ENCODE measurements at regions not wholly inside any gene's neighbourhood (a gene's known extent, or its start where the extent isn't known, plus 50 kb on each side); places are given as distances from the start of the nearest gene placed in this dataset.

DNA sequence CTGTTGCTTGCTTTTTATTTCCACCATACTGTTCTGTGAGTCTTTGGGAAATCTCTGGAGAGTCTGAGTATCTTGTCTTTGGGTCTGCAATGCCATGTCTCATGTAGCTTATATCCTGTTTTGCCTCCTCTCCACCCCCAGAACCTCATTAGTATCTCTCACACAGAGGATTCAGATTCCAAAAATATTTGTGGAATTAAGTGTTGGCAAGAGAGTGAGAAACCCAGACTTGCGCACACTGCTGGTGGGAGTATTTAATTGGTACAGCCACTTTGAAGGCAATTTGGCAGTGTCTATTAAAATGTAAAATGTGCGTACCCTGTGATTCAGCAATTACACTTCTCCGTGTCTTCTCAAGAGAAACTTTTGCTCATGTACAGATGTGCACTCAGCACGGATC lies 68.6 kb downstream of the ZNF621 start:
- no peak for DNase-seq (ENCODE audit: low read depth in 1 of 2, low spot score in 1 of 2)

DNA sequence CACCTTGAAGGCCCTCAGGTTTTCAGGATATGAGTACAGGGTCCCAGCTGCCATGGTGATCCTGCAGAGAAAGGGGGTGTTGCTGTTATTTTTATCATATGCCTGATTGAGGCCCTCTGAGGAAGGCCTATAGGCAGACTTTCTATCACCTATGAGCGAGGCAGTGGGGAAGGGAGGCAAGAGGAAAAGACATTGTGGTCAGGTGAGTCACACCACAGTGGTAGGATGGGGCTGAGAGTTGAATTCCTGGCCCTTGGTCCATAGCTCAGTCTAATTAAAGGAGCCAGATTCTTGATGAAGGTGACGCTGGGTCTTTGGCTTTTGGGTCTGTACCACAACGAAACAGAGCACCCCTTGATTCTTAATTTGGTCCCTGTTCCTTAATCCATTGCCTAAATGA lies 72.7 kb downstream of the ZNF621 start:
- DNase-seq (ENCODE audit: low read depth in 1 of 2, low spot score in 1 of 2), result no peak

DNA sequence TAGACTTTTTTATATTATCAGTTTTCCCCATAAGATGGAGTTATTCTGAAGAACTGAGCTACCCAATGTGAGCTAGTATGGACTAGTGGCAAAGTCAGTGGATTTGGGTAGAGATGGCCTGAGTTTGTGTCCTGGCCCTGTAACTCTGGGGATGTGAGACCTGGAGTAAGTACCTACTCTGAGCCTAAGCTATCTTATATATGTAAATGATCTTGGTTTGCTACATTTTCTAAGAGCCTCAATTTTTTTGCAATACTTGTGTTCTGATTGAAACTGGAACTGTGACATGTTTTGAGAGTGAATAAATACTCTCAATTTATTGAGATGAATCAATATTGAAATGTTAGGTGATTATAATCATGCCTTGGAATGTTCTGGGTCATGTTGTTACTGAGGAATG lies 73.6 kb downstream of the ZNF621 start:
- DNase-seq (ENCODE audit: low read depth in 1 of 2, low spot score in 1 of 2), result no peak

GRCh38 chr3:40598962-40599361 lies 74.2 kb downstream of the ZNF621 start:
- DNase-seq (ENCODE audit: low read depth in 1 of 2, low spot score in 1 of 2), result no peak

GRCh38 chr3:40602778-40603385 lies 78.1 kb downstream of the ZNF621 start:
- no peak for DNase-seq (ENCODE audit: low read depth in 1 of 2, low spot score in 1 of 2)

DNA sequence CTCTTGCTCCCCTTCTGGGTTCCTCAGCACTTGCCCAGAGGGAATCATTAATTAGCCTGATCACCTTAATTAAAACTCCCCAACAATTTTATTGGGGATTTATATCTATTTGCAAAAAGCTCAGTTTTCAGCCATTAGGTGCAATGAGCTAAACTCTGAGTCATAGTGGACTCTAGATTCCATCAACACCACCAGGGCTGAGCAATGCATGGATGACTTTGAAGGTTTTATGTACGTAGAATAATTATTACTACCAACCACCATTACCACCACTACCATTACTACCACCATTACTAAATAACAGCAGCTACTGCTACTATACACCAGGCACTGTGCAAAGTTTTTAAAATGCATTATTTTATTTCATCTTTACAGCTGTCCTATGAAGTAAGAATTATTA lies 81.2 kb downstream of the ZNF621 start:
- no peak for DNase-seq (ENCODE audit: low read depth in 1 of 2, low spot score in 1 of 2)

GRCh38 chr3:40608091-40608490 lies 83.3 kb downstream of the ZNF621 start:
- no peak for DNase-seq (ENCODE audit: low read depth in 1 of 2, low spot score in 1 of 2)

DNA sequence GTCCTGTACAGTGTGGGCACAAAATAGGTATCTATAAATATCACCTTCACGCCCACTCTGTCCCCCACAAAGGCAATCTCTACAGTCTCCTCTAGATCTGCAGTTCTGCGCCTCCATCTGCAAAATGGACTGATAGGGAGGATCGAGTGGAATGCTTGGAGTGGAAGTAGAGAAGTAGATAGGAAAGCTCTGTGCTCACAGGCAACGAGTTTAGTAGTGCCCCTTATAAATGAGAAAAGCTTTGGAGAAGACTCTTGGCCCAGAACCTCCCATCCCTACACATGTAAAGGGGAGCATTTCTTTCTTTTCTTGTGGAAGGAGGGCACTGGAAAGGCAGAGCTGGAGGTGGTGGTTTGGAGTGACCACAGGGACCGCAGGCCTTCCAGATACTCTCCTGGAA lies 88.5 kb downstream of the ZNF621 start:
- no peak for DNase-seq (ENCODE audit: low read depth in 1 of 2, low spot score in 1 of 2)

DNA sequence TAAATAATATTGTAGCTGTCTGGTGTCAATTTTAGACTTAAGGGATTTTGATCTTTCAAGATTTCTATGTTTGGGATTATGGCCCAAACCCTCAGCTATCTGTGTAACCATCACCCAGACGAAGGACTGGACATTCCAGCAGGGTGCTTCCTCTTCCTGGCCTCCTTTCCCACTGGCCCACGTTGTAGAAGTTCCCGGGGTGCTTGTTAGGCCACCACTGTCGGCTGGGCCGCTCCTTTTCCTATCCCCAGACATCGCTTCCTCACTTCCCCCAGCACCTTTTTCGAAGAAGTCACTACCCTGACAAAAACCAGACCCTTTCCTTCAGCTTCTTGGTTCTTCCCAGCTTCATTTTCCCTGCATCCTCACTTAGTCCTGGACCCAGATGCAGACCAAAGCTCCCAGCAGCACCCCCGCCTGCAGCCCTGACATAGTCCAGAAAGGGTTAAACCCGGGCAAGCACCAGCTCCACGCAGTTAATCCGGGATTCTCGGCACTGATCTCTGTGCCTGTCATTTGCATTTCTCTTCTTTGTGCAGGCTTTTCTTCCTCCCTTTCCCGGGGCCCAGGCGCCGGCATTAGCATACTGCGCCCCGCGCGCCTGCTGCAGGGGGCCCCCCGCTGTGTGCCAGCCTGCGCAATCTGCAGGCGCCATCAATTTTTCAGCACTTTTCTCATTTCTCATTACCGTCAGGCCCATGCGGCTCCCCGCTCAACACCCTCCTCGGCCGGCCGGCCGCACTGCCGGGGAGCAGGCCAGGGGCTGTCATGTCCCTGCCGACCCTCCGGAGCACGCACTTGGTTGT lies 90.6 kb downstream of the ZNF621 start:
- DNase-seq (ENCODE audit: low read depth in 1 of 2, low spot score in 1 of 2), result no peak

- DNase-seq (ENCODE audit: low read depth in 1 of 2, low spot score in 1 of 2), result no peak
These were observed 91.4 kb downstream of the ZNF621 start for GRCh38 chr3:40615918-40616819.

- DNase-seq (ENCODE audit: low read depth in 1 of 2, low spot score in 1 of 2), result no peak
These were observed 92.3 kb downstream of the ZNF621 start for GRCh38 chr3:40617084-40617483.

DNA sequence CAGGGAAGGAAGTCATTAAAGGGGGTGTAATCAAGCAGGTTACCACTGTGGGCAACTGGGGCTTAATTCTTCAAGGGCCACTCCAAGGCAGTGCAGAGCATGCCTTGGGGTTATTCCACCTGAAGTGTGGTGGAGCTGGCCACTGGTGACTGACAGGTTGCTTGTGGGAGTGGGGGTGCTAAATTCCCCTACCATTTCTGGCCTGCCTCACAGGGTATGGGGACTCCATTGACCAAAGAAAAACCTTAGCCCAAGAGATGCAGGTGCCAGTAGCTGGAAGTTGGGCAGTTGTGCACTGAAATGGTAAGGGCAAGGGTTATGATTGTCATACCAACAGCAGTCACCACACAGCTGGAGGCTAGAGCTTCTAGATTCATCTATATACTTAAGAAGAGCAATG lies 93.4 kb downstream of the ZNF621 start:
- DNase-seq (ENCODE audit: low read depth in 1 of 2, low spot score in 1 of 2), result no peak

- no peak for DNase-seq (ENCODE audit: low read depth in 1 of 2, low spot score in 1 of 2)
These were observed 95.4 kb downstream of the ZNF621 start for GRCh38 chr3:40620151-40620550.

GRCh38 chr3:40621252-40621651 lies 96.5 kb downstream of the ZNF621 start:
- no peak for DNase-seq (ENCODE audit: low read depth in 1 of 2, low spot score in 1 of 2)

DNA sequence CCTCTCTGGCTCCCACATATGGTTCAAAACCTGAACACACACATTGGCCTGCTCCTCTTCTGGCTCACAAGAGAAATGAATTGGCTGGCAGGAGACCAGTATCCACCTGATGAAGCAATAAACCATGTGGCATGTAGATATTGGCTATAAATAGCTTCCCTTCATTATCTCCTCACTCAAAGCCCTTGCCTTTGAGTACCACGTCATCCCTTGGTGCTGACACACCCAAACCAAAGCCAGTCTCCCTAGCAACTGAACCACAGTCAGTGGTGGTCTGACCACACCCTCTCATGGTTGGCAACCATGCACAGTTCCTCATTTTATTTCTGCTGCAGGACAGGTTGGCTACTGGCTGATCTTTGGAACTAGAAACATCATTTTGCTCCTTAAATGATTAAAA lies 98.8 kb downstream of the ZNF621 start:
- no peak for DNase-seq (ENCODE audit: low read depth in 1 of 2, low spot score in 1 of 2)

- no peak for DNase-seq (ENCODE audit: low read depth in 1 of 2, low spot score in 1 of 2)
These were observed 99.5 kb downstream of the ZNF621 start for GRCh38 chr3:40624189-40624769.

DNA sequence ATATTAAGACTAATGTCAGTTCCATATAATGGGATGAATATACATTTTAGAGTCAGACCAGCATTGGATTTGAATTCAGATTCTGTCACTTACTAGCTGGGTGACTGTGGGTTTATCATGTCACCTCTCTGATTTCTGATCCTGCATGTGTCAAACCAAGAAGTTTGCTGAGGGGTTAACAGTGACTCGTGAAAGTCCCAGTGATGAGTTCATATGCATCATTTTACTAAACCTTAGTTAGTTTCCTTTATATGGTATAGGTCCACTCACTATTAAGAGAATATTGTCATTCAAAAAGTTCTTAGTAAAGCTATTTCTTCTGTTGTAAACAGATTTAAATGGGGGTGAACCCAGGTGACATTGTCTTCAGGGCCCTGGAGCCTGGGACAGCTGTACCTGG lies 102.3 kb downstream of the ZNF621 start:
- no peak for DNase-seq (ENCODE audit: low read depth in 1 of 2, low spot score in 1 of 2)

GRCh38 chr3:40628984-40629383 lies 104.2 kb downstream of the ZNF621 start:
- DNase-seq (ENCODE audit: low read depth in 1 of 2, low spot score in 1 of 2), result no peak

DNA sequence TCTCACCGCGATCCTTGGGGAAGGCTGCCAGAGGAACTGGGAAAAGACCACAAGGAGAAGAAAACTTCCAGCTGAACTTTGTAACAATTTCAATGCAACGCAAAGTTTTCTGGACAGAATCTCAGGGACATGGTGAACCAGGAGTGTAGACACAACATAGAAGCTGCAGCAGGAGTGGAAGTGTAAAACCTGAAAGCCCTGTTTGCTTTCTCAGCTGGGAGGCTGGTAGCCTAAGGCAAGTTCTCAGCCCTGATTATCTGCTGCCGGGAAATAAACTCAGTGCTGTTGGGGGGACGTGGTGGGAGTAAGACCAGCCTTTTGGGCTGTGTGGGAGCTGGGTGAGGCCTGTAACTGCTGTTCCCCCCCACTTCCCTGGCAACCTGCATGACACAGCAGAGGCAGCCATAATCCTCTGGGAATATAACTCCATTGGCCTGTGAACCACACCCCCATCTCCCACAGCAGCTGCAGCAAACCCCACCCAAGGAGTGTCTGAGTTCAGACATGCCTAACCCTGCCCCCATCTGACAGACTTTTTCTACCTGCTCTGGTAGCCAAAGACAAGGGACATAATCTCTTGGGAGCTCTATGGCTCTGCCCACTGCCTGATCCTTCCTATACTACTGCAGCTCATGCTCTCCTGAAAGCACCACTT lies 106.7 kb downstream of the ZNF621 start:
- no peak for DNase-seq (ENCODE audit: low read depth in 1 of 2, low spot score in 1 of 2)

DNA sequence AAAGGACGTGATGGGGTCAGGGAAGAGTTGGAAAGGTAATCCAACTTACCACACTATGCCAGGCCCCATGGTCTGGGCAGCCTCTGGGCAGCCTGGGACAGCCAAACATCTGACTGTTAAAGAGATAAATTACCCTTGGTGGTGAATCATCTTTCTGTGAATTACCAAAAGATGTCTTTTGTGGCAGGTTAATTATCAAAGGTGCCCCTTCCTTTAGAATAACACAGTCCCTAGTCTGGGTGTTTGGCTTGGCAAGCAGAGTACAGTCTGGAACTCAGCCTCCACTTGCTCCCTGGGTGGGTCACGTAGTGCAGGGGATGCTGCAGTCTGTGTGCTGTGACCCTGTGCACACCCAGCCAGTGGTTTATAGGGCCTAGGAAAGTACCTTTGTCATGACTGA lies 113.1 kb downstream of the ZNF621 start:
- no peak for DNase-seq (ENCODE audit: low read depth in 1 of 2, low spot score in 1 of 2)

- no peak for DNase-seq (ENCODE audit: low read depth in 1 of 2, low spot score in 1 of 2)
These were observed 114.2 kb downstream of the ZNF621 start for GRCh38 chr3:40639006-40639405.
